Stimulated activated CD4-positive, alpha-beta T cell treated with anti-CD3 and anti-CD28 coated beads, Interleukin-2, amount 100 ng/mL, for 48 hours (primary cell): ENCODE measurements at regions not wholly inside any gene's neighbourhood (a gene's known extent, or its start where the extent isn't known, plus 50 kb on each side); places are given as distances from the start of the nearest gene placed in this dataset.

ENCODE experiments used
- DNase-seq, 2 donors: peaks; one replicate each; pipeline ENCODE4 v3.0.0-alpha.2; 2020

GRCh38 chr7:81648716-81649115 is 121.1 kb downstream of the HGF start:
- DNase-seq, result no peak

GRCh38 chr7:81645435-81645834 is 124.4 kb downstream of the HGF start:
- DNase-seq, result no peak

DNA sequence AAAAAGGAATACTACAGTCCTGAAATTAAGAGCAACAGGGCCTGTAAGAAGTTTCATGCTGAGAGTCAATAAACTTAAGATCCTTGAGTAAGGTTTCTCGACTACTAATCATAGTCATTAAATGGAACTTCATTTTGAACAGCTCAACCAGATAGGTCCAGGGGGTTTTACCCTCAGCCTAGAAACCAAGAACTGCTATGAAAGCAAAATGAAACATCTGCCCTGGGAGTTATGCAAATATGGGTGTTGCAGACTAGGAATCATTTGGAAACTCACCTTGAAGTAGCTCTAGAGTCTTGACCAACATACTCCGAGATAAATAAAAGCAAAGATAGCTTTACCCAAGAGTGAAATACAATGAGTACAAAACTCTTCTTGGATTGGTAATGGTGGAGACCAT is 128.0 kb downstream of the HGF start:
- no peak for DNase-seq

DNA sequence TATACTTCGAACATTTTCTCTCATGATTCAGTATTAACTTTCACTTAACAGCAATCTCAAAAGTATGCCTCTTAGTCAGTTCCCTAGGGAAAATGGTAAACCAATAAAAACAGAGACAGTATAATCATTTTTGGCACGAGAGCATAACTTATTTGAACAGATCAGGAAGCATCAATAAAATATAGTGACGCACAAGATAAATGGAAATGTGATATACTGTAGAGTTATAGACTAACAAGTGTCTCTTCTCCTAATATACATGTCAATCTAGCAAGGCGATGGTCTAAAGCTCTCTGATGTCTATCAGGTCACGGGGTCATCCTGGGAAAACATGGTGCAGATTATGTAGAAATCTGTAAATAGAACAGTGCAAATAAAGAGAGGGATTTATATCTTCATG is 131.6 kb downstream of the HGF start:
- DNase-seq, result no peak

- no peak for DNase-seq
Measured at GRCh38 chr7:81637534-81637933, 132.3 kb downstream of the HGF start.

DNA sequence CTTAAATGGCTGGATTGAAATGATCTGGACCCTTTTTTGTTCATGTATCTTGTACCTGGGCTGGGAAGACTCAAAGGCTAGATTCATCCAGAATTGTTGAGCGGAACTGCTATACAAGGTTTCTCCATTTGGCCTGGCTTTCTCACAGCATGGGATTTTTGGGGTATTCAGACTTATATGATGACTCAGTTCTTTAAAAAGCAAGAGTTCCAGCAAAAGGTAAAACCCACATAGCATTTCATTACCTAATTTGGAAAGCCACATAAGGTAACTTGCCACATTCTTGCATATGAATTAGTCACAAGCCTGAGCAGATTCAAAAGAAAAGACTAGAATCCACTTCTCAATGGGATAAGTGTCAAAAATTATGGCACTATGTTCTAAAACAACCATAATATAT is 137.4 kb downstream of the HGF start:
- DNase-seq, result no peak

DNA sequence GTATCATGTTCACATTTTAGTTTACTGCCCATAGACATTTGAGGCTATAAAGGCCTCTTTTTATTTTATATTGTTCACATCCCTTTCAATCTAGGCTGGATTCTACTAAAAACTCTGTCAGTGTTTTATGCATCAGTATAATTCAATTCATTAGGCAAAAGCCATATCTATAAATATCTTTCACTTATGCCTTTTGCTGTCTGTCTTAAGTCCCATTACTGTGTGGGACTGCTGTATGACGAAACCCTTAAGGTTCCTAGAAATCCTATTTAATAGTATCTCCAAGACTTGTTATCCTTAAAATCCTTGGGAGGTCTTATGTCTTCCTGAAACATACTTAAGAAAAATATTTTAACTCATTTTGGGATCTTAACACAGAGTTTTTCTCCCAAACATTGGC is 139.2 kb downstream of the HGF start:
- DNase-seq, result no peak

- no peak for DNase-seq
Measured at GRCh38 chr7:81629702-81630101, 140.1 kb downstream of the HGF start.

GRCh38 chr7:81628951-81629350 is 140.9 kb downstream of the HGF start:
- no peak for DNase-seq

DNA sequence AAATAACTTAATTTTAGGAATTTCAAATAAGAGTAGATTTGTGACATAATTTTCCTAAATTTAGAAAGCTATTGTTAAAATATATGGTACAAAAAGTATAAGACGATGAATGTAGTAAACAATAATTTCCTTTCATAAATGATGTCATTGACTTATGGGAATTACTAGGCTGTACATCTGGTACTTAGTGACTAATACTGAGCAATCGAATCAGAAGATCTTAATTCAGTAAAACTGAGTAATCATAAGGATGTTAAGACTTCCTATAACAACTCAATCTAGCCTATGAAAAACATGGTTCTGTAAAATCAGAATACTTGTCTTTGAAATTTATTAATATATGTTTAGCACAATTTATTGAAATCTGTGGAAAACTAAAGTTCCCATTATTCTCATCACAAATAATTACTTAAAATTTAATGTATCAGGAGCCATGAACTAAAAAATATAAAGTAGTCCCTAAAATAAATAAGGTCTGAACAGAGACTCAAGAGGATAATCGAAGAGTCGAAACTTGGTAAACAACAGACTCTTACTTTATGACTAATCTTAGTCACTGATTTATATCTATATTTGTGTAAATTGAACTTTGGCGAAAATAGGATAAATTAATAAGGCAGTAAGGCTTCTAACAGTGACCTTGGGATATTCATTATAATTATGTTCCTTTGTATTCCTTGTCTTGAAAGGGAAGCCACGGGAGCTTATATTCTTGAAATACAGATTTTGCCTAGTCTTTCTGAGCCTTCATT is 142.1 kb downstream of the HGF start:
- DNase-seq, result no peak

GRCh38 chr7:81626008-81626407 is 143.8 kb downstream of the HGF start:
- DNase-seq, result no peak

- DNase-seq, result no peak
Measured at GRCh38 chr7:81624650-81625631, 144.9 kb downstream of the HGF start.

DNA sequence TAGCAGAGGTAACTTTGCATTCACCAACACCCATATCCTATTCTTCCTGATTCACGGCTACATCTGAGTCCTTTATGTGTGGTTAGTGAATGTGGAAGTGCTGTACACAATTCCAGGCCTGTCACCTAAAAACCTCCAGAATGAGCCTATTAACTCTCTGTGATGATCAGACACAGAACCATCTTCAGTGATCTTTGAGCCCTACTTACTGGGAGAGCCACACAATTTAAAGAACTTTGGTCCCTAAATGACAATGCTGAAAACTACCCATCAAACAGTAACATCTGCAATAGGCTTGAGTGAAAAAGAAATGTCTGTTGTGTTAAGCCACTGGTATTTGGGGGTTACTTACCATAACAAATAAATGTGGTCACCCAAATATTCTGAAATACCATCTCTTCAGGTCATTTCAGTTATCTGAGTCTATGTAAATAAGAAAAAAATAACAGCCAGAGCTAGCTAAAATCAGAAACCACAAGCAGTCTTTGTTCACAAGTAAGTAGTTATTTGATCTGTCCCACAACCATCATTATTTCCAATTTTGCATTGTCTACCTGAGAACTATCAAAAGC is 145.7 kb downstream of the HGF start:
- no peak for DNase-seq

DNA sequence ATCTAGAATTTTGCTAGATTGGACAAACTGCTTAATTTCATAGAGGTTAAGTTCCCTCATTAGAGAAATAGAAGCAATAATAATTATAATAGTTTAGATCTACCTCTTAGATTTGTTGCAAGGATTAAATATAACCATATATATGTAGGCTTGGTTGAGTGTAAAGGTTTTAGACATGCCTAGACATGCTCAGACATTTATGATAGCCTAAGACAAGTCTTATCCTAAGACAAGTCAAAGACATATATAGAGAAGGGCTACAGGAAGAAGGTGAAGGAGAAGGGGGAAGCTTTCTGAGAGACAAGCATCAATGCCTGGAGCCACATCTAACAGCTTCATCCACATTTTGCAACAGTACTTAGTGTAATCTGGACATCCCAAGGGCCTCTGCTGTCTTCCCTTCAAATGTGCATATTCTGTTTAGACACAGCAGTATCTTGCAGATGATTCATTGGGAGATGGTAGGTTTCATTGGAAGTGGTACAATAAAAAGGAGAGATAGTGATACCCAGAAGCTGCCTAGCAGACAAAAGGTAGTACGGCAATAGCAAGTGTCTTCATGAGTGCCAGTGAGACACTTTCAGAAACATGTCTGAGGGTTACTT is 146.5 kb downstream of the HGF start:
- no peak for DNase-seq

DNA sequence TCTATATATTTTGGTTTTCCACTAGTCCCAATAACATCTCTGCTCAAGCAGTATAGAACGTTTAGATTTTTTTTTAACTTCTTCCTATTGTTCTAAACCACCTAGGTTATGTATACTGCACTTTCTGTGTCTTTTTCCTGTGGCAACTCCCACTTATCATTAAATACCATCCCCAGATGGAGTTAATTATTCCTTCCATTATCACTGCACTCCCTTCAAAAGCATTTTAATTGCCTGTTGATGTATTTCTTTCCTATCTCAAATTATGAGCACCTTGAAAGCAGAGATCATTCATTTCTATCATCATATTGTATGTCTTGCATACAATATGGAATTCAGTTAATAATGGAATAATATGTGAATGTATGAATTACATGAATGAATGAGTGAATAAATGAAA is 148.0 kb downstream of the HGF start:
- no peak for DNase-seq

DNA sequence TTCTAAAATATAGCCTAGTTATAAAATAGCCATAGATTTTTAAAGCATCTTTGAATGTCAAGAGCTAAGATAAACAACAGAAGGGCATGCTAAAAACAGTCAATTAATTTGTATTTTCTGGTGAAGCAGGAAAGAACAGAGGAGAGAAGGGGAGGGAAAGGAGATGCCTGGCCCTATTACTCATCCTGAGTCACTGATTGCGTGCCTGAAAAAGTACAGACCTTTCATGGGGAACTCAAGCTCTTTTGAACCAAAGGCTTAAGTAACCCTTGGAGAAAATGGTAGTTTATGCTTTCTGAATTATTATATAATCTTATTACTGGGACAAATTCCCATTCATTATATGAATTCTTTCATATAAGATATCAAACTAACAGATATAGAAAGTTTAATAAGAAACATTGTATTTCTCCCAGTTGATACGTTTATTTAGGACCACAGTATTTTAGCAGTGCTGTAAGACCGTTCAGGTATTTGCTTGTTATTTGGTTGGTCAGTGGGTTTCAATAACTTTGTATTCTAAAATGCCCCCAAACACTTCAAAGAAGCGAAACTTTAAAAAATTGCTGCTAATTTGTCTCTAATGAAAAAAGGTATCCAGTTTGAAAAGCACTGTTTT is 151.3 kb downstream of the HGF start:
- no peak for DNase-seq

DNA sequence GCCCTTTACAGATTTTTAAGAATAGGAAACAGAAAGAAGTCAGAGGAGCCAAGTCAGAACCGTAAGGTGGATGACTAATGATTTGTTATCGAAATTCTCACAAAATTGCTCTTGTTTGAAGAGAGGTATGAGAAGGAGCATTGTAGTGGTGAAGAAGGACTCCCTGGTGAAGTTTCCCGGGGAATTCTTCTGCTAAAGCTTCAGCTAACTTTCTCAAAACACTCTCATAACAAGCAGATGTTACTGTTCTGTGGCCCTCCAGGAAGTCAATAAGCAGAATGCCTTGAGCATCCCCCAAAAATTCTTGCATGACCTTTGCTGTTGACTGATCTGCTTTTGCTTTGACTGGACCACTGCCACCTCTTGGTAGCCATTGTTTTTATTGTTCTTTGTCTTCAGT is 152.9 kb downstream of the HGF start:
- DNase-seq, result no peak

DNA sequence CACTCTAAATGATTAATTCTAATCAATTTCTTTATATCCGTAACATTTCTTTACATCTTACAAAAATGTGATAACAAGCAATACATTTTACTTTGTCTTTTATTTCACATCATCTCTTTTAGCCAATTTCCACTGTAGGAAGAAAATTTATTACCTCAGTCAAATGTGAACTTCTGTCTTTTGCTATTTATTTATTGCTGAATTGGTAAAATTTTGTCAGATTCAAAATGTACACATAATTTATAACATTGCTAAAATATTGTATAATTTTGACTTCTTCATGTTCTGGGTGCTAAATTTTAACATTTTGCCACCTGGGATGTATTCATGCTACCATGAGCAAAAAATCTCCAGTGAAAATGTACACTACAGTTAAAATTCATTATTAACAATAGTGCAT is 158.0 kb downstream of the HGF start:
- no peak for DNase-seq

DNA sequence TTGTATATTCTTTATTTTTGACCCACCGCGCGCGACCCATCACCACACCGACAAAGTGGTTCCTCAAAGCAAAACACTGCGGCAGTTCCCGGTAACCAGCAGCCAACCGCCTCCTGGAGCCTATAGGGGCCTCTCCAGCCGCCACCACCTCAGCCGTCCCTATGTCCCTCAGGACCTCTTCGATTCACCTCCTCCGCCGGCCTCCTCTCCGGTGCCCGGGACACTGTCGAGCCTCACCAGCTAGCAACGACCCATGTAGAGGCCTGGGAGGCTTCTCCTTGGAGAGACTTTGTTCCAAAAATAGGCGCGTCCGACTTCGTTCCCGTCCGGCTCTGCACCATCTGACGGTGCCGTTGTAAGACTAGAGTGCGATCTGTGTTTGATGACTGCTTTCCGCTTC is 158.8 kb downstream of the HGF start:
- DNase-seq, result no peak

GRCh38 chr7:81608748-81609382 is 161.0 kb downstream of the HGF start:
- no peak for DNase-seq

GRCh38 chr7:81607987-81608386 is 161.9 kb downstream of the HGF start:
- DNase-seq, result no peak

- DNase-seq, result no peak
Measured at GRCh38 chr7:81606078-81606863, 163.6 kb downstream of the HGF start.
